Activated B cell treated with CpG ODN at 0.5 μM for 24 hours (primary cell): ENCODE measurements at regions not wholly inside any gene's neighbourhood (a gene's known extent, or its start where the extent isn't known, plus 50 kb on each side); places are given as distances from the start of the nearest gene placed in this dataset.

Source experiments
- ATAC-seq: fragments of 200-7000 bp; cut with Tn5 transposase; one replicate; pipeline ENCODE4 v1.10.0; 2021; ENCODE audit warnings: low read depth, mild to moderate bottlenecking, moderate library complexity
- CTCF ChIA-PET: fragments of 350-600 bp; sonication (Branson Sonifier 250); formaldehyde crosslinking; loops from one replicate; lab custom pipeline; 2021; ENCODE audit warnings: antibody characterized with exemption; lab: Charles Lee
- POLR2A ChIA-PET: fragments of 350-600 bp; sonication (Branson Sonifier 250); formaldehyde crosslinking; loops from one replicate; lab custom pipeline; 2021; ENCODE audit warnings: antibody characterized with exemption; lab: Charles Lee
- DNase-seq: peaks from one replicate; pipeline ENCODE4 v3.0.0; 2022
- H3K27ac Mint-ChIP-seq: one replicate; pipeline ENCODE4 v1.8.0; 2020; ENCODE audit warnings: mixed read lengths
- H3K27me3 Mint-ChIP-seq: one replicate; pipeline ENCODE4 v1.8.0; 2021; ENCODE audit warnings: mixed read lengths
- H3K36me3 Mint-ChIP-seq: one replicate; pipeline ENCODE4 v1.8.0; 2021; ENCODE audit warnings: low read depth, mixed read lengths
- H3K4me1 Mint-ChIP-seq: one replicate; pipeline ENCODE4 v1.8.0; 2021; ENCODE audit warnings: mixed read lengths
- H3K4me3 Mint-ChIP-seq: one replicate; pipeline ENCODE4 v1.8.0; 2020; ENCODE audit warnings: mild to moderate bottlenecking, mixed read lengths
- H3K9me3 Mint-ChIP-seq: one replicate; pipeline ENCODE4 v1.8.0; 2020; ENCODE audit warnings: mixed read lengths
- intact Hi-C: fragments of 100-400 bp; cut with micrococcal nuclease; formaldehyde crosslinking; loops from one replicate; pipeline ENCODE4 v1.15.1; 2024
- TF ChIP-seq, protein P1 (sequence below): fragments of 200-600 bp; IDR thresholded peaks from one replicate; pipeline ENCODE4 v1.8.0; 2022; ENCODE audit warnings: antibody characterized with exemption, mild to moderate bottlenecking

DNA sequence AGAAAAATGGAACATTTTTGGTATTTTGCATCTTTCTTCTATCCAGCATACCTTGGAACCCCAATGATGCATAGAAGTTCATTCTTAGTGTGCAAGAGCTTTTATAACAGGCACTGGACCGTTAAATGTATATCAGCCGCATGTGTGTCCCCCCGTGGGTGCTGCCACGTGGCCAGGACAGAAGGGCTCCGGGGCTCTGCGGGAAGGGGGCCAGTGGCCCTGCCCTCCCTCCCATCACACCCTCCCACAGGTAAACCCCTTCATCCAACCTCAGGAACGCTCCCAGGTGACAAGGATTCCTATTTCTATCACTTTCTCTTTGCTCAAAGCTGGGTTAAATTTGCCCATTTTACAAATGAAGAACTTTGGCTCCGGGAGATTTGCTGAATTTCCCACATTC, 393.4 kb upstream of the IRX4 start:
- intact Hi-C loops = no loop called here

DNA sequence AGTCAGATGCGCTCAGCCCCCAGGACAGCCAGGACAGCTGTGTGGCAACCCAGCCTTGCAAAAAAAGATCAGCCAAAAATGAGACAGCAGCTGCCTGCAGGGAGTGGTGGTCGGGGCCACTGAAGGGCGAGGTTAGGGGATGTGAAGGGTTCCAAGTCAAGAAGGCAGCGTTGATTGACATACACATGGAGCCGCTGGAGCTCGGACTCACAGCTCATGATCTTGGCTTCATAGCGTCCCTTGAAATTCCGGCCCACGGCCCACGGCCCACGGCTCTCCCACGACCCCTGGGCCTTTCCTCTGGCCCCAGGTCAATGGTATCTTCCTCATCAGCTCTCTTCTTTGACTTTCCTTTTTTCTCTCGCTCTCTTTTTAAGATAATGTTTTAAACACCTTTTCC, 390.0 kb upstream of the IRX4 start:
- intact Hi-C loops = no loop called here
- Mint-ChIP-seq H3K9me3 (no peaks in the 10 kb centered on the region), H3K27me3 (no peaks in the 10 kb centered on the region), H3K4me3 (no peak overlapping the region), H3K4me1 (no peaks in the 10 kb centered on the region), H3K36me3 (no peaks in the 10 kb centered on the region), H3K27ac (no peak overlapping the region)
- ATAC-seq (no peak), DNase-seq (no peak)
- TF ChIP-seq, protein P1, sequence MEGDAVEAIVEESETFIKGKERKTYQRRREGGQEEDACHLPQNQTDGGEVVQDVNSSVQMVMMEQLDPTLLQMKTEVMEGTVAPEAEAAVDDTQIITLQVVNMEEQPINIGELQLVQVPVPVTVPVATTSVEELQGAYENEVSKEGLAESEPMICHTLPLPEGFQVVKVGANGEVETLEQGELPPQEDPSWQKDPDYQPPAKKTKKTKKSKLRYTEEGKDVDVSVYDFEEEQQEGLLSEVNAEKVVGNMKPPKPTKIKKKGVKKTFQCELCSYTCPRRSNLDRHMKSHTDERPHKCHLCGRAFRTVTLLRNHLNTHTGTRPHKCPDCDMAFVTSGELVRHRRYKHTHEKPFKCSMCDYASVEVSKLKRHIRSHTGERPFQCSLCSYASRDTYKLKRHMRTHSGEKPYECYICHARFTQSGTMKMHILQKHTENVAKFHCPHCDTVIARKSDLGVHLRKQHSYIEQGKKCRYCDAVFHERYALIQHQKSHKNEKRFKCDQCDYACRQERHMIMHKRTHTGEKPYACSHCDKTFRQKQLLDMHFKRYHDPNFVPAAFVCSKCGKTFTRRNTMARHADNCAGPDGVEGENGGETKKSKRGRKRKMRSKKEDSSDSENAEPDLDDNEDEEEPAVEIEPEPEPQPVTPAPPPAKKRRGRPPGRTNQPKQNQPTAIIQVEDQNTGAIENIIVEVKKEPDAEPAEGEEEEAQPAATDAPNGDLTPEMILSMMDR = no peak
- ChIA-PET CTCF (no interaction called here), POLR2A (no interaction called here)

More for the DNA sequence above, 393.4 kb upstream of the IRX4 start:
- Mint-ChIP-seq H3K27ac (no peak overlapping the region), H3K36me3 (no peaks in the 10 kb centered on the region), H3K9me3 (peaks cover 2% of the 10 kb centered on the region), H3K4me3 (no peak overlapping the region), H3K4me1 (no peaks in the 10 kb centered on the region), H3K27me3 (no peaks in the 10 kb centered on the region)
- DNase-seq (no peak), ATAC-seq (no peak)
- TF ChIP-seq, protein P1 = no peak
- CTCF ChIA-PET = no interaction called here
- POLR2A ChIA-PET = no interaction called here

DNA sequence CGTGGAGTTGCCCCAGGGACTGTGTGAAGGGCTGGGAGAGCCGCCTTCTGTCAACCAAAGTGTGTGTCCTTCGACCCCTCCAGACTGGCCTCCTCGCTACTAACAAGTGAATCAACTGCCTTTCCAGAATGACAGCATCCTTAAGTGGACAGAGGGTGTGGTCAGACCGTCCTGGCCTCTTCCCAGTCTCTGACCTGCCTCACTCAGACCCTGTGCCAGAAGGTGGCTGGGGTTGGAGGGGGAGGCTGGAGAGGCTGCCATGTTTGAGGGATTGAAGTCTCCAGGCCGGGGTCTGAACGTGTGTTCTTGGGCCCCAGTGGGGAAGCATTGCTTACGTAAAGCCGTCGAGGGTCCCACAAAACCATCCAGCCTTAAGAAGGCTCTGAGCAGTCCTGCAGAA, 389.3 kb upstream of the IRX4 start:
- Mint-ChIP-seq H3K4me1 (no peaks in the 10 kb centered on the region), H3K4me3 (no peak overlapping the region), H3K27me3 (no peaks in the 10 kb centered on the region), H3K36me3 (no peaks in the 10 kb centered on the region), H3K27ac (no peak overlapping the region), H3K9me3 (no peaks in the 10 kb centered on the region)
- intact Hi-C loops = no loop called here
- ChIA-PET POLR2A (no interaction called here), CTCF (no interaction called here)
- no peak for DNase-seq
- ATAC-seq = no peak
- TF ChIP-seq, protein P1 = no peak

DNA sequence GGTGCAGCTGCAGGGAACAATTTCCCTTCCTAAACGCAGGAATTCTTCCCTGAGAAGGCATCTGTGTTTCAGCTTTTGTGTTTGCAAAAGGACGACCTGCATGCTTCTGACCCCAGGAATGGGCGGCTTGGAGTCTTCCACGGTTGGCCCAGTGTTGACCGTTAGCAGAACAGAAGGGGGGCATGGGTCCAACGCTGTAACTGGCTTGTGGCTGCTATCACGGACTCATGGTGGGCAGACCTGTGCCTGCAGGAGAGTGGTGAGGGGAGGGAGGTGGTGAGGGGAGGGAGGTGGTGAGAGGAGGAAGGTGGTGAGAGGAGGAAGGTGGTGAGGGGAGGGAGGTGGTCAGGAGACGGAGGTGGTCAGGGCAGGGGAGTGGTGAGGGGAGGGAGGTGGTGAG, 388.6 kb upstream of the IRX4 start:
- H3K9me3 Mint-ChIP-seq = no peaks in the 10 kb centered on the region
- DNase-seq (no peak), ATAC-seq (no peak)
- no peak overlapping the region for H3K27ac Mint-ChIP-seq
- intact Hi-C loops = no loop called here
- no peak overlapping the region for H3K4me3 Mint-ChIP-seq
- POLR2A ChIA-PET = no interaction called here
- no peaks in the 10 kb centered on the region for H3K27me3 Mint-ChIP-seq
- TF ChIP-seq, protein P1 = no peak
- CTCF ChIA-PET = no interaction called here
- H3K36me3 Mint-ChIP-seq = no peaks in the 10 kb centered on the region
- no peaks in the 10 kb centered on the region for H3K4me1 Mint-ChIP-seq

DNA sequence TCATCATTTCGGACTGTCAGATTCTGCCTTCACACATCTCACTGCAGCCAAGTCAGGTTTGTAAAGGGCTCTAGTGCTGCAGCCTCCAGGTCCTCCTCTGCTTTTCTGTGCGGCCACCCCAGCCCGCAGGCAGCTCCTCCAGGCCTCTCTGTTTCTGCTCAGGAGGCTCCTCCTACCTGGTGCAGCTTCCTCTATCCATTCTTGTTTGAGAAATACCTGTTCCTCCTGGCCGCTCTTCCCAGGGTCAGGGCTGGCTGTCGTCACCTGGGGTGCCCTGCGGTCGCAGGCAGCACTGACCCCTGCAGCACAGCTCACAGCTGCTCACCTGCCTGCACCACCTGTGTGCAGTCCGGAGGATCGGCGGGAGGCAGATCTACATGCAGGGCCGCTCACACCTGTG, 387.7 kb upstream of the IRX4 start:
- Mint-ChIP-seq H3K27me3 (no peaks in the 10 kb centered on the region), H3K36me3 (no peaks in the 10 kb centered on the region), H3K4me3 (no peak overlapping the region), H3K27ac (no peak overlapping the region), H3K9me3 (no peaks in the 10 kb centered on the region), H3K4me1 (no peaks in the 10 kb centered on the region)
- ChIA-PET CTCF (no interaction called here), POLR2A (no interaction called here)
- TF ChIP-seq, protein P1 = no peak
- no peak for ATAC-seq
- DNase-seq = no peak
- intact Hi-C loops = no loop called here
